Suprapubic skin (tissue), 3 donors: ENCODE measurements at regions not wholly inside any gene's neighbourhood (a gene's known extent, or its start where the extent isn't known, plus 50 kb on each side); places are given as distances from the start of the nearest gene placed in this dataset.

ENCODE experiments used
- CTCF ChIP-seq, 2 donors: fragments of 200-600 bp in 1 of 2; fragments of 450-650 bp in 1 of 2; sonication (generic) in 1 of 2; IDR thresholded peaks; one replicate each; pipeline ENCODE4 v1.5.1; 2016 to 2019; ENCODE audit warnings: antibody characterized with exemption in 2 of 2, mild to moderate bottlenecking in 1 of 2, moderate library complexity in 1 of 2
- EP300 ChIP-seq: sonication (generic); formaldehyde crosslinking; IDR thresholded peaks from one replicate; pipeline ENCODE4 v1.6.1; 2017; ENCODE audit warnings: antibody characterized with exemption
- POLR2A ChIP-seq, 2 donors: fragments of 450-650 bp; IDR thresholded peaks; one replicate each; pipeline ENCODE4 v1.6.1; 2017; ENCODE audit warnings: antibody characterized with exemption in 2 of 2, mild to moderate bottlenecking in 2 of 2, moderate library complexity in 2 of 2

DNA sequence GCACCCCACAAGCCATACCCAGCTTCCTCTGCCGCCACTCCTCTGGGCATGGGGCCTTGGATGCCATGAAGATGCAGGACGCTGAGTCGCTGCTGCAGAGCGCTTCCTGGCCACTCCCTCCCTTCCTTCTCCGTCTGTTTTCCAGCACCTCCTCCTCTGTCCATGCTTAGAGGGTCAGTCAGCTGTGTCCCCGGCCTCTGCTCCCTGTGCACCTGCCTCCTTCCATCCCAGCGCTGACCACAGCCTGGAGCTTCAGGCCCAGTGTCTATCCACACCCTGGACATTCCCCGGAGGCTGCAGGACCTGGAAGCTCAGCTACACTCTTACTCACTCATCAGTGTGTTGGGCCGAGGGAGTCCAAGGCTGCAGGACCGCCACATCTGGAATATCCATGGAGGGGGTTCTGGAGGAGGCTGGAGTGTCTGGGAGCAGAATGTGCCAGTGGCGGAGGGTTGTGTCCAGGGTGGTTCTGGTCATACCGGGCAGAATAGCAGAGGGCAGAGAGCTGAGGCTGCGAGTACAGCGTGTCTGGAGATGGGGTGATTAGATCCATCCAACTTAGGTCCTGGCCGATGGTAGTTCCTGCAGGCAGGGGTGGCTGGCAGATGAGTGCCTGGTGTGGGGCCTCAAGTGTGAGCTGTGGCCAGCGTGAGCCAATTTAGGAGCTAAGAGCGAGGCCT is 58.6 kb upstream of the ADRA2C start:
- TF ChIP-seq CTCF (IDR thresholded peaks at IDR 0.05) (no peak), EP300 (no peak), POLR2A (IDR thresholded peaks at IDR 0.05) (no peak)
